ENCODE measurements at regions not wholly inside any gene's neighbourhood (a gene's known extent, or its start where the extent isn't known, plus 50 kb on each side); places are given as distances from the start of the nearest gene placed in this dataset.

- TF ChIP-seq POLR2A (IDR thresholded peaks at IDR 0.05) (peak in 1 of 4 donors; percentile 6), CTCF (IDR thresholded peaks at IDR 0.05) (no peak)
Measured at GRCh38 chr3:8443829-8444791, 57.5 kb upstream of the LMCD1 start.

Measured in stomach (tissue), 4 donors.